ENCODE measurements at regions not wholly inside any gene's neighbourhood (a gene's known extent, or its start where the extent isn't known, plus 50 kb on each side); places are given as distances from the start of the nearest gene placed in this dataset.

DNA sequence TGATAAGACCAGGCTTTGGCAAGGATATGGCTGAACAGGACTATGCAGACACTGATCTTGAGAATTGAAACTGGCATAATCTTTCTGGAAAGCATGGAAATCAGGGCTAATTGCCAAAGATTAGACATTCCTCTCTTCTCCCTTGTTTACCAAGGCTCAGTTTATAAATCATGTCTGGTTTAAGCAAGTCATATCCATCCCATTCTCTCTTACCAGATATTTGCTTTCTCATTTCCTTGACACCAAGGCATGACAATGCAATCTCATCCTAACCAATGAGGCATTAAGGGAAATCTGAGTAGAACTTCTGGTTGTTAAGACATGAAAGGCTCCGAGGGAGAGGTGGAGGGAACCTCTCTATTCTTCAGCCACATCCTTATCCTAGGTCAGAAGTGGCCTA, 110.3 kb upstream of the CEP85L start:
- no peak for DNase-seq

- no peak for DNase-seq
These were observed 107.6 kb upstream of the CEP85L start for GRCh38 chr6:118758946-118759345.

DNA sequence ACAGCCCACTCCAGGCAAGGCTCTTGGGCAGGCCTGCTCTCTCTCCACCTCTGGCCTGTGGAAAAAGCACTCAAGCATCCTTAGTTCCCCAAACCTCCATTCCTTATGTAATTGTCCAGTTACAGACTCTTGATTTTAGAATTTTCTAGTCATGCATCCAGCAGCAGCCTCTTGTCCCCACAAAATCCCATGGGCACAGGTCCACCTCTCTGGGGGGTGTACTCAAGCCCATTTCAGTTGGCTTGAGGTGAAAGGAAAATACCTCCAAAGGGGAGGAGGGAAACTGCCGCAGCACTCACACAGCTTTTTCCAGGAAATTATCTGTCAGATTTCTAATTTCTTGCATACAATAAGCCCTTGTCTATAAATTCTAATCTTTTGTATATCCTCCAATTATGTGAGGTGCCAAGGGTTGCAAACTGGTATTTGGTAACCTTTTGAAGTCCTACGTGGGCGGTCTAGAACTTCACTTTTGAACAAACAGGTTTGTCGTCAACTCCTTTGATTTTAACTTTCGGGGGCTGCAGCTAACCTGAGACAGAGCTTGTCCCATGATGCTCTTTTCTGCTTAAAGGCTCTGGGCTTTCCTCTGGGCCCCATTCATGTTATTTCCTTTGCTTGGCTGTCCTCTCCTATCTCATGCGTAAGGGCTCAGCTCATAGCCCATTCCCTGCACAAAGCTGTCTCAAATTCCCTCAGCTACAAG, 104.7 kb upstream of the CEP85L start:
- no peak for DNase-seq

DNA sequence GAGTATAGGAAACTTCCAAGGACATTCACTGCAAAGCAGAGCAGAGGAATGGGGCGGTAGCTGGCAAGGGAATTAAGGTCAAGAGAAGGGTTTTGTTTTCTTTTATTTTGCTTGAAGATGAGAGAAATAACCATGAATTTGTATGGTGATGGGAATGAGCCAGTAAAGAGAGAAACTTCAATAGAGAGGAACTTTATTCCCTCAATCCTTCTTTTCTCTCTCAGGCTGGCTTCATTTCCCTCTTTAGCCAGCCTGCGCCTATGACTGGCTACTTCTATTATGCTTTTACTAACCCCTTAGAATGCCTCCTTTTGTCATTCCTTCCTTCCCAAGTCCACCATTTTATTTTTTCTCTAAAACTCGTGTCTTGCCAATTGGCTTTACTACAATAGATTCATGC, 101.4 kb upstream of the CEP85L start:
- no peak for DNase-seq

GRCh38 chr6:118751072-118751471, 99.7 kb upstream of the CEP85L start:
- no peak for DNase-seq

DNA sequence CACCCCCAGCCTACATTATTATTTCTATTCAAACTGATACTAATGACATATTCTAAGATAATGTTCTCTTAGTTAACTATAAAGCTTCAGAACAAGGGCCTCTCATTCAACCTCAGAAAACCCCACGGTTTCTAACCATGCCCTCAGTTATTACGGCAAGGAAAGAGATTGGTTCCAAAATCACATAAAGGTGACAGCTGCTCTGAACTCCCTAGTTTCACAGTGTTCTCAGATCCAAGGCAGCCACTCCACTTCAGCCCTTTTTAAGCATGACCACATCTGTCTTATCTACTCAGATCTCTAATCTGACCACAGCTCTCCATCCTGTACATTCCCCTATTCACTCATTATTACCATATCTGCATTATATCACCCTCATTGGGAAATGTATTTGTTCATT, 98.8 kb upstream of the CEP85L start:
- DNase-seq = no peak

DNA sequence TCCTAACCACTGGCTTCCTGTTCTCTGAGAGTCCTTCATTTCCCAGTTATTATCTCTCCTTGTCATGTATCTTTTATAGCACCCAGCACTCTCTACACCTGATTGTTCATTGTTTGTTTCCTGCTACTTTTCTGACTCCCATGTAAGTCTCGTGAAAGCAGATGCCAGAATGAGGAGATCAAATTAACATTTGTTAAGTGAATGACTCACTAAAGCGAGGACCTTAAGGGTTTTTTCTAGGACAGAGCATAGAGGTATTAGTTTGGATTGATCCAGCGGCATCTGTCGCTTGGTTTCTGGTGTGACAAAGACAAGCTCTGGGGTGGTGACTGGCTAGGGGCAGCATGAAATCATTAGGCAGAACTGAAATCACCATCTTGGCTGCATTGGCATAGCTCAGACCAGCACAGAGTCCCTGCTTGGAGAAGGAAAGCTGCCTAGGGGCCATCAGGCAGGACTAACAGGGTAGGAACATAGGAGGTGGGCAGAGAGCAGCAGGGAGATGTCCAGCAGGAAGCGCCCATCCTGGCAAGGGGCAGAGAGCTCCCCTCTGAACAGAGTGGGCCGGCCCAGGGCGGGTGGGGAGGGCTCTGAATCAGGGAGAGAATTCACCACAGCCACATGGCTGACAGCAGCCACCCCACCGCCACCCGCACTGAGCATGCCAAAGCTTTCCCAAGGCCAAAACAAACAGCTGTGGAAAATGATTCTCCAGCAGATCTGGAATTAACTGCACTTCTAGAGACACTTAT, 97.1 kb upstream of the CEP85L start:
- DNase-seq = no peak

DNA sequence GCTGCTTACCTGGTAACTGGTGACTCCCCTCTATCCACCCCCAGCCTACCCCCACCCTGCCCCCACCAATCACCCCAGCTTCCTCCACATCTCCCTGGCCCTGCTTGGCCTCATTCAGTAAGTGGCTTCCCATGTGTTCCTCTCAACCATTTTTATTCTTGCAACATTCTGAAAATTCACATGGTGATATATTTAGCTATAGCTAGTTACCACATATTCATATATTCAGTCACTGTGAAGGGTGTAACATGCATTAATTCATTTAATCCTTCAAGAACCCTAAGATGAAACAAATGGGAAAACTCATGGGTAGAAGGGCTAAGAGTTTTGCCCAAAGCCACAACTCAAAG, 95.4 kb upstream of the CEP85L start:
- DNase-seq = no peak

- peak; percentile 62 for DNase-seq
These were observed 94.9 kb upstream of the CEP85L start for GRCh38 chr6:118746145-118746824.

DNA sequence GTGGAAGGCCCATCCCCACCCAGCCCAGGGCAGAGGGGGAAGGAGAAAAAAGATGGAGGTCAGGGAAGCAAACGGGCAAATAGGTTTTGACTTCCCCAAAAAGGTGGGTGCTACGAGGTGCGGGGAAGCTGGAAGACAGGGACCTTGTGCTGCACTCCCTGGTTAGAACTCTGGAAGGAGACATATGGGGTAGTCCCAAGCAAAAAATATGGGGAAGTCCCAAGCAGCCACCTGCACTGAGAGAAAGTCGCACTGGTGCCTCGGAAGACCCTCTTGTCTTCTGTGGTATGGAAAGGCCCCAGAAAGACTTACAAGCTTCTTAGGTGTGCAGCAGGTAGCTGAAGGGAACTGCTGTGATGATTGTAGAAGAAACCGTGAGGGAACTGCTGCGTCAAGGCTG, 93.8 kb upstream of the CEP85L start:
- DNase-seq = no peak

GRCh38 chr6:118744261-118744941, 93.0 kb upstream of the CEP85L start:
- DNase-seq = no peak

- DNase-seq = no peak
These were observed 92.4 kb upstream of the CEP85L start for GRCh38 chr6:118743746-118744145.

- DNase-seq = no peak
These were observed 89.0 kb upstream of the CEP85L start for GRCh38 chr6:118740372-118740771.

DNA sequence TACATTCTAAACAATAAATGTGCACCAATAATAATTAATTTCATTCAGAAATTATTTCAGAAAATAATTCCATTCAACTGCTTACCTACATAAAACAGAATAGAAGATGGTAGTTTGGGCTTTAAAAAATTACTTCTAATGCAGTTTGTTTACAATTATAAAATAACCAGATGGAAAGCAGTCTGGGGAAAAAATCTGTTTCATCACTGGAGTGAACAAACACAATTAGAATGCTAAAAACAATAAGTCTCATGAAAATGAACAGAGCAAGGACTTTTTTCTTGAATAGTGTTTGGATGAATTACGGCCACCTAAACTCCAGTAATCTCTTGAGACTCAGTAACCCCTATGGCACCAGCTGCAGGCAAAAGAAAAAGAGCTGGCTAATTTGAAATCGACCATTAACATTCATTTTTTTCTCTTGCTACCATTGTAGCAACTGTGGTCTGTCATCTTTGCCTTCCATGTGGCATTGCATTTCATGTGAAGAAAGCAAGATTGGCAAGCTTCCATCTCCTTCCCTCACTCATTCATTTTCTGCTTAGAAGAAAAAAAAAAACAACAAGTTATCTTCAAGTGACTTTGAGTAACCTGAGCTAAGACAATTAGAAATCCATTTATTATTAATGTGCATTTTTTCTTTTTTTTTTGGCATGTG, 88.4 kb upstream of the CEP85L start:
- DNase-seq = no peak

DNA sequence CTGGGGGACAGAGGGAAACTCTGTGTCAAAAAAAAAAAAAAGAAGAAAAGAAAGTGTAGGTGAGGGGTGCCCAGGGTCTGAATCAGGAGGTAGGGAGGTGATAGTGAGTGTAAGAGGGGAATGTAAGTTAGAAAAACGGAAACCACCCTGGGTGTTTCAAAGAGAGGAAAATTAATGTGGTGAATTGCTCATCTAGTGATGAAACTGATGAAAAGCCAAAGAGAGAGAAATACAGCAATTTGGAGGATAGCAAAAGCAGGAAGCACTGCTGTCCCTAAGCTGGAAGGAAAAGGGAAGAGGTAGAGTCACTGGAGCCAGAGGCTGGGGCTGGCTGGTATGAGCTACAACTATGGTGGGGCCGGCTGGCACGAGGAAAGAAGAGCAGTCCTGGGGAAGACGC, 85.0 kb upstream of the CEP85L start:
- no peak for DNase-seq

GRCh38 chr6:118735320-118735719, 83.9 kb upstream of the CEP85L start:
- DNase-seq = no peak

GRCh38 chr6:118725944-118726343, 74.6 kb upstream of the CEP85L start:
- DNase-seq = no peak

- no peak for DNase-seq
These were observed 72.8 kb upstream of the CEP85L start for GRCh38 chr6:118724211-118724610.

DNA sequence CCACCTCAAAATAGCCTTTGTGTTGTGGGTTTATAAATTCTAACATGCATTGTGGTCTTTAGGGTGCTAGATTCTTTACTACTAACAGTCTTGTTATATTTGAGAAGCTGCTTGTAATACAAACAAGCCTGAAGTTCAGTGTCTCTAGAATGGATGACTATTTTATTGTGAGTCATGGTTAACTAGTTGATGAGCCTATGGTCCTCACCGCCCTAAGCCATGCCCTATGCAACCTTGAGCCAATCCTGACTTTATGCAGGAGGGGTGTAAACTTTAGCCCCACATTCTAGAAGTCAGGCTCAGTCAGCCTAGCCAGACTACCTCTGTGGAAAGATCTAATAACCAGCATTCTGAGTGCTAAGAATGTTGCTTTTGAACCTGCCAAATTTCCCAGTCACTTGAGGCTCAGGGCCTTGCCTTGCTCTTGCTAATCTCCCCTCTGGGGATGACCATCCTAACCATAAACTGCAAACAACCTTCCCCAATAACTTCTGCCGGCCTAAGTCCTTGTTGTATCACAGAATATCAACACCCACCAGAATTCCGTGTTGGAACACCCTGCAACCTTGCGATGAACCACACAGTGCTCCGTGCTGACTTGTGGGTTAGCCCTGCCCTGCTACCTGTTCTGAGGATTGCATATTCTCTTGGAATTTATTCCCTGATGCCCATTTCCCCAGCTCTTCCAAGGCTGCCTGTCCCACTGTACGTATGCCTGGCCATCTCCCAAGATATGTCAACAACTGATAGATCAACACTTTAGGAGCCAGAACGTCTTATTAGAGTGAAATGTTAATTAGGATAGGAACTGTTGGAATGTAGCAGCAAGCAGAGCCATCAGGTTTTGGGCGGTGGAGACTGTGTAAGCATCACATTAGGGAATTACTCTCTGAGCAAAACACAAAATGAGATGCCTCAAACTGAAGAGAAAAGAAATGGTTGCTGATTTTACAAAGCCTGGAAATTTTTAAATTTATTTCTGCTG, 71.7 kb upstream of the CEP85L start:
- DNase-seq = no peak

DNA sequence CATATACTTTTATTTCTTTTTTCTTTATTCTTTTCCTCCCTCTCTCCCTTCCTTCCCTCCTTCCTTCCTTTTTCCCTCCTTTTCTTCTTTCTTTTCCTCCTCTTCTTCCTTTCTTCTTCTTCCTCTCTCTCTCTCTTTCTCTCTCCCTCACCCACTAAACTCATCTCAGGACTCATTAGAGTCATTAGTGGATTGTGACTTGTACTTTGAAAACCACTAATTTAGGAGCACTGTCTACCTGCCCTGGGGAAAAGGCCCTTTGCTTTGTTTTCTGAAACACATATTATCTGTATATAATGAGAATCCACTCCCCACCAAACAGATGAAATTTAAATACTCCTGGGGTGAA, 68.7 kb upstream of the CEP85L start:
- no peak for DNase-seq

DNA sequence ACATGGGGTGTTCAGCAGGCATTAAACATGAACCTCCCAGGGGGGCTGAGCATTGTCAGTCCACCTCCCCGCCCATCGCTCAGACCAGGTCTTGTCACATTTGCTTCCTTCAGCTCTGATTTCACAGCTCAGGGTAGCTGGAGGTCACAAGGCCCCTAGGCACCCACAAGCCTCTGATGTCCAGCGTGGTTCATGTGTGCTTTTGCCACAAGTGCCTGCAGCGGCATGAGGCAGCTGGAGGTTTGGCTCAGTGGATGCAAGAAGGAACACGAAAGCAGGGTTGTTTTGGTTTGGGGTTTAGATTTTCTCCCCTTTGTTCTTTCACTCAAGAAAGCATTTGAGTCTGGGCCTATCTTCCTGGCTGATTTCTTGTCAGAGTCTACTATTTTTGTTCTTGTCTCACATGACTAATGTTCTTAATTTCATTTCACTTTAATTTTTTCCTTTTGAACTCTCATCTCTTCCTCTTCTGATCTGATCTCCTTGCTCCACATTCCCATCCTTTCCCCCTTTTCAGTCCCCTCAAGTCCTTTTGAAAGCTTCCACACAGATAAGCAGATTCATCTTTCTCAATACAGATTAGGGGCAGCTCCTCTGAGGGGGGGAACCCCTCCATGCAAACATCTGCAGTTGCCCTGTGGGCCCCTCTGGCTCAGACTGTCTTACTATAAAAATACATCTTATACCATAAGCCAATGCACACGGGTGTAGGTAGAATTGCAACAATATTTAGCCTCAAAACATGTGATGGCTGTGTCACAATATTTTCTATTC, 68.1 kb upstream of the CEP85L start:
- DNase-seq = no peak

Data from KG1 (cell line).